ENCODE measurements at regions not wholly inside any gene's neighbourhood (a gene's known extent, or its start where the extent isn't known, plus 50 kb on each side); places are given as distances from the start of the nearest gene placed in this dataset.

- in situ Hi-C loops (cut with HindIII; ENCODE audit: low pct_unique_long_range_greater_than_20kb, low sequenced_read_pairs): no loop called here
- no peak for DNase-seq (ENCODE audit: low read depth, low spot score)
Observed at GRCh38 chr1:57761628-57762027, 337.8 kb upstream of the DAB1 start.

- no peak for DNase-seq (ENCODE audit: low read depth, low spot score)
- in situ Hi-C loops (cut with HindIII; ENCODE audit: low pct_unique_long_range_greater_than_20kb, low sequenced_read_pairs): no loop called here
Observed at GRCh38 chr1:57752843-57753242, 329.0 kb upstream of the DAB1 start.

- in situ Hi-C loops (cut with HindIII; ENCODE audit: low pct_unique_long_range_greater_than_20kb, low sequenced_read_pairs): no loop called here
Observed at GRCh38 chr1:57748719-57749118, 324.9 kb upstream of the DAB1 start.

GRCh38 chr1:57747818-57748217 lies 324.0 kb upstream of the DAB1 start:
- no peak for DNase-seq (ENCODE audit: low read depth, low spot score)
- in situ Hi-C loops (cut with HindIII; ENCODE audit: low pct_unique_long_range_greater_than_20kb, low sequenced_read_pairs): no loop called here

More at GRCh38 chr1:57748719-57749118, 324.9 kb upstream of the DAB1 start:
- DNase-seq (ENCODE audit: low read depth, low spot score): no peak

GRCh38 chr1:57741521-57741920 lies 317.7 kb upstream of the DAB1 start:
- in situ Hi-C loops (cut with HindIII; ENCODE audit: low pct_unique_long_range_greater_than_20kb, low sequenced_read_pairs): no loop called here

GRCh38 chr1:57736940-57737339 lies 313.1 kb upstream of the DAB1 start:
- no peak for DNase-seq (ENCODE audit: low read depth, low spot score)
- in situ Hi-C loops (cut with HindIII; ENCODE audit: low pct_unique_long_range_greater_than_20kb, low sequenced_read_pairs): no loop called here

More at GRCh38 chr1:57741521-57741920, 317.7 kb upstream of the DAB1 start:
- no peak for DNase-seq (ENCODE audit: low read depth, low spot score)

GRCh38 chr1:57729181-57729580 lies 305.3 kb upstream of the DAB1 start:
- DNase-seq (ENCODE audit: low read depth, low spot score): no peak
- in situ Hi-C loops (cut with HindIII; ENCODE audit: low pct_unique_long_range_greater_than_20kb, low sequenced_read_pairs): no loop called here

- in situ Hi-C loops (cut with HindIII; ENCODE audit: low pct_unique_long_range_greater_than_20kb, low sequenced_read_pairs): no loop called here
Observed at GRCh38 chr1:57727121-57727520, 303.3 kb upstream of the DAB1 start.

GRCh38 chr1:57725318-57725717 lies 301.5 kb upstream of the DAB1 start:
- in situ Hi-C loops (cut with HindIII; ENCODE audit: low pct_unique_long_range_greater_than_20kb, low sequenced_read_pairs): no loop called here
- no peak for DNase-seq (ENCODE audit: low read depth, low spot score)

More at GRCh38 chr1:57727121-57727520, 303.3 kb upstream of the DAB1 start:
- no peak for DNase-seq (ENCODE audit: low read depth, low spot score)

- in situ Hi-C loops (cut with HindIII; ENCODE audit: low pct_unique_long_range_greater_than_20kb, low sequenced_read_pairs): no loop called here
Observed at GRCh38 chr1:57724535-57724934, 300.7 kb upstream of the DAB1 start.

GRCh38 chr1:57722285-57722978 lies 298.6 kb upstream of the DAB1 start:
- DNase-seq (ENCODE audit: low read depth, low spot score): no peak
- in situ Hi-C loops (cut with HindIII; ENCODE audit: low pct_unique_long_range_greater_than_20kb, low sequenced_read_pairs): no loop called here

More at GRCh38 chr1:57724535-57724934, 300.7 kb upstream of the DAB1 start:
- no peak for DNase-seq (ENCODE audit: low read depth, low spot score)

- in situ Hi-C loops (cut with HindIII; ENCODE audit: low pct_unique_long_range_greater_than_20kb, low sequenced_read_pairs): no loop called here
- DNase-seq (ENCODE audit: low read depth, low spot score): no peak
Observed at GRCh38 chr1:57721001-57721400, 297.1 kb upstream of the DAB1 start.

GRCh38 chr1:57719274-57719673 lies 295.4 kb upstream of the DAB1 start:
- DNase-seq (ENCODE audit: low read depth, low spot score): no peak
- in situ Hi-C loops (cut with HindIII; ENCODE audit: low pct_unique_long_range_greater_than_20kb, low sequenced_read_pairs): no loop called here

- in situ Hi-C loops (cut with HindIII; ENCODE audit: low pct_unique_long_range_greater_than_20kb, low sequenced_read_pairs): no loop called here
- DNase-seq (ENCODE audit: low read depth, low spot score): no peak
Observed at GRCh38 chr1:57713501-57713900, 289.6 kb upstream of the DAB1 start.

GRCh38 chr1:57712846-57713245 lies 289.0 kb upstream of the DAB1 start:
- in situ Hi-C loops (cut with HindIII; ENCODE audit: low pct_unique_long_range_greater_than_20kb, low sequenced_read_pairs): no loop called here
- DNase-seq (ENCODE audit: low read depth, low spot score): no peak

- DNase-seq (ENCODE audit: low read depth, low spot score): no peak
- in situ Hi-C loops (cut with HindIII; ENCODE audit: low pct_unique_long_range_greater_than_20kb, low sequenced_read_pairs): no loop called here
Observed at GRCh38 chr1:57711326-57711725, 287.5 kb upstream of the DAB1 start.

- in situ Hi-C loops (cut with HindIII; ENCODE audit: low pct_unique_long_range_greater_than_20kb, low sequenced_read_pairs): no loop called here
- no peak for DNase-seq (ENCODE audit: low read depth, low spot score)
Observed at GRCh38 chr1:57707631-57708030, 283.8 kb upstream of the DAB1 start.

- DNase-seq (ENCODE audit: low read depth, low spot score): no peak
- in situ Hi-C loops (cut with HindIII; ENCODE audit: low pct_unique_long_range_greater_than_20kb, low sequenced_read_pairs): no loop called here
Observed at GRCh38 chr1:57704811-57705210, 281.0 kb upstream of the DAB1 start.

- DNase-seq (ENCODE audit: low read depth, low spot score): no peak
- in situ Hi-C loops (cut with HindIII; ENCODE audit: low pct_unique_long_range_greater_than_20kb, low sequenced_read_pairs): no loop called here
Observed at GRCh38 chr1:57704231-57704630, 280.4 kb upstream of the DAB1 start.

GRCh38 chr1:57696904-57697303 lies 273.0 kb upstream of the DAB1 start:
- no peak for DNase-seq (ENCODE audit: low read depth, low spot score)
- in situ Hi-C loops (cut with HindIII; ENCODE audit: low pct_unique_long_range_greater_than_20kb, low sequenced_read_pairs): no loop called here
